Keratinocyte (primary cell): ENCODE measurements at regions not wholly inside any gene's neighbourhood (a gene's known extent, or its start where the extent isn't known, plus 50 kb on each side); places are given as distances from the start of the nearest gene placed in this dataset.

Experiments
- DNase-seq: peaks from one replicate; pipeline ENCODE4 v3.0.0-alpha.2; 2011; ENCODE audit warnings: low read depth, missing footprints, low spot score
- FAIRE-seq: peaks from 2 replicates; lab custom pipeline; 2011; peaks lifted over from hg19 to GRCh38; lab: Jason Lieb, UNC
- H2AFZ ChIP-seq: 2 replicates; pipeline ENCODE4 v1.6.0; 2012; ENCODE audit warnings: low read length, control low read depth, inconsistent platforms; ENCODE audit not compliant: control insufficient read depth
- H3K27ac ChIP-seq: 2 replicates; pipeline ENCODE4 v1.5.1; 2011; ENCODE audit warnings: low read length; ENCODE audit not compliant: control insufficient read depth, insufficient read depth
- H3K27me3 ChIP-seq: 3 replicates; pipeline ENCODE4 v1.6.0; 2011; ENCODE audit warnings: low read length; ENCODE audit not compliant: control insufficient read depth, insufficient read depth; ENCODE audit errors: extremely low read depth
- H3K36me3 ChIP-seq, 2 experiments: 2 replicates in 1 of 2; 3 replicates in 1 of 2; pipeline ENCODE4 v1.5.1; 2011; ENCODE audit warnings: low read length in 2 of 2, mild to moderate bottlenecking in 1 of 2; ENCODE audit not compliant: control insufficient read depth in 2 of 2, insufficient read depth in 2 of 2; ENCODE audit errors: extremely low read depth in 1 of 2
- H3K4me1 ChIP-seq: 3 replicates; pipeline ENCODE4 v1.5.1; 2011; ENCODE audit warnings: low read length; ENCODE audit not compliant: control insufficient read depth, insufficient read depth; ENCODE audit errors: extremely low read depth
- H3K4me2 ChIP-seq: 3 replicates; pipeline ENCODE4 v1.6.0; 2011; ENCODE audit warnings: low read depth, low read length; ENCODE audit not compliant: control insufficient read depth, insufficient read depth; ENCODE audit errors: extremely low read depth
- H3K4me3 ChIP-seq, 3 experiments: fragments of 200-600 bp in 1 of 3; sonication (generic) in 1 of 3; 2 replicates in 2 of 3; 3 replicates in 1 of 3; pipeline ENCODE4 v1.5.1; 2011 to 2016; ENCODE audit warnings: low read length in 3 of 3, mild to moderate bottlenecking in 3 of 3, control low read depth in 2 of 3, inconsistent platforms in 1 of 3, low read depth in 1 of 3, mixed read lengths in 1 of 3, mixed run types in 1 of 3, moderate library complexity in 1 of 3; ENCODE audit not compliant: control insufficient read depth in 2 of 3, insufficient read depth in 2 of 3; ENCODE audit errors: extremely low read depth in 1 of 3
- H3K79me2 ChIP-seq: 2 replicates; pipeline ENCODE4 v1.6.0; 2012; ENCODE audit warnings: low read length; ENCODE audit not compliant: control insufficient read depth, insufficient read depth
- H3K9ac ChIP-seq: 3 replicates; pipeline ENCODE4 v1.6.0; 2011; ENCODE audit warnings: low read length; ENCODE audit not compliant: control insufficient read depth, insufficient read depth; ENCODE audit errors: extremely low read depth
- H3K9me1 ChIP-seq: 3 replicates; pipeline ENCODE4 v1.6.0; 2011; ENCODE audit warnings: low read length; ENCODE audit not compliant: control insufficient read depth, insufficient read depth; ENCODE audit errors: extremely low read depth
- H3K9me3 ChIP-seq: 2 replicates; pipeline ENCODE4 v1.5.1; 2012; ENCODE audit warnings: low read depth, low read length; ENCODE audit not compliant: control insufficient read depth
- H4K20me1 ChIP-seq: 3 replicates; pipeline ENCODE4 v1.6.0; 2011; ENCODE audit warnings: low read length; ENCODE audit not compliant: control insufficient read depth, insufficient read depth; ENCODE audit errors: extremely low read depth
- CTCF ChIP-seq, 3 experiments: IDR thresholded peaks in 1 of 3; conservative IDR thresholded peaks in 1 of 3; optimal IDR thresholded peaks in 1 of 3; 2 replicates in 2 of 3; 3 replicates in 1 of 3; pipeline versions ENCODE3 to v1.5.1; 2011; ENCODE audit warnings: low read length in 3 of 3, mild to moderate bottlenecking in 3 of 3, moderate library complexity in 2 of 3, control low read depth in 1 of 3, inconsistent platforms in 1 of 3; ENCODE audit not compliant: insufficient read depth in 2 of 3; ENCODE audit errors: extremely low read depth in 1 of 3
- EZH2 ChIP-seq: IDR thresholded peaks from one replicate; pipeline ENCODE4 v1.6.1; 2012; ENCODE audit warnings: inconsistent platforms, mild to moderate bottlenecking, low read length, moderate library complexity
- dilution Hi-C: fragments of 300-500 bp; cut with MboI; formaldehyde crosslinking; loops from one replicate; pipeline ENCODE4 v1.7.0; 2020; ENCODE audit warnings: low sequenced_read_pairs; ENCODE audit not compliant: extremely low pct_ligation_motif_present

- H3K27ac ChIP-seq, result peak overlapping the region; percentile 81
- H3K79me2 ChIP-seq, result no peaks in the 10 kb centered on the region
- no peaks in the 10 kb centered on the region for H3K27me3 ChIP-seq
- H3K4me1 ChIP-seq, result peaks cover 26% of the 10 kb centered on the region
- FAIRE-seq (no peak), DNase-seq (peak; percentile 85)
- H3K4me2 ChIP-seq, result peak overlapping the region; percentile 64
- peak overlapping the region; percentile 42 for H2AFZ ChIP-seq
- dilution Hi-C loops, result no loop called here
- H3K4me3 ChIP-seq, result no peak overlapping the region
- H3K9me3 ChIP-seq, result no peaks in the 10 kb centered on the region
- H3K9ac ChIP-seq, result peak overlapping the region; percentile 60
- TF ChIP-seq CTCF (optimal IDR thresholded peaks at IDR 0.05 in 1 of 3, IDR thresholded peaks at IDR 0.05 in 1 of 3, conservative IDR thresholded peaks at IDR 0.05 in 1 of 3; ENCODE audit: extremely low read depth in 1 of 3, insufficient read depth in 2 of 3, low read length in 3 of 3), result peak in 1 of 3 experiments; percentile 34
- TF ChIP-seq EZH2, result no peak
- H4K20me1 ChIP-seq, result no peaks in the 10 kb centered on the region
- H3K9me1 ChIP-seq, result no peaks in the 10 kb centered on the region
- H3K36me3 ChIP-seq, result no peaks in the 10 kb centered on the region
Measured at GRCh38 chr16:54846766-54847165, 83.9 kb upstream of the IRX5 start.

GRCh38 chr16:54843424-54843750 lies 87.3 kb upstream of the IRX5 start:
- H3K4me1 ChIP-seq, result peaks cover 26% of the 10 kb centered on the region
- H3K9ac ChIP-seq, result peak overlapping the region; percentile 18
- dilution Hi-C loops, result no loop called here
- no peak for TF ChIP-seq EZH2
- TF ChIP-seq CTCF (optimal IDR thresholded peaks at IDR 0.05 in 1 of 3, IDR thresholded peaks at IDR 0.05 in 1 of 3, conservative IDR thresholded peaks at IDR 0.05 in 1 of 3; ENCODE audit: extremely low read depth in 1 of 3, insufficient read depth in 2 of 3, low read length in 3 of 3), result no peak
- DNase-seq (peak; percentile 15), FAIRE-seq (peak; percentile 80)
- no peaks in the 10 kb centered on the region for H4K20me1 ChIP-seq
- H3K27me3 ChIP-seq, result no peaks in the 10 kb centered on the region
- no peaks in the 10 kb centered on the region for H3K36me3 ChIP-seq
- H3K4me2 ChIP-seq, result peak overlapping the region; percentile 26
- no peaks in the 10 kb centered on the region for H3K9me1 ChIP-seq
- no peaks in the 10 kb centered on the region for H3K9me3 ChIP-seq
- no peaks in the 10 kb centered on the region for H3K79me2 ChIP-seq
- no peak overlapping the region for H3K4me3 ChIP-seq
- H3K27ac ChIP-seq, result peak overlapping the region; percentile 23
- peak overlapping the region; percentile 72 for H2AFZ ChIP-seq
